Activated CD4-positive, alpha-beta T cell treated with anti-CD3 and anti-CD28 coated beads for 24 hours (primary cell): ENCODE measurements at regions not wholly inside any gene's neighbourhood (a gene's known extent, or its start where the extent isn't known, plus 50 kb on each side); places are given as distances from the start of the nearest gene placed in this dataset.

Experiments
- DNase-seq, 2 donors: peaks; one replicate each; pipeline ENCODE4 v3.0.0-alpha.2; 2020; ENCODE audit warnings: low read depth in 2 of 2

GRCh38 chr13:40384976-40385857 lies 281.2 kb downstream of the FOXO1 start:
- DNase-seq, result no peak

GRCh38 chr13:40385858-40386180 lies 280.6 kb downstream of the FOXO1 start:
- DNase-seq, result no peak

DNA sequence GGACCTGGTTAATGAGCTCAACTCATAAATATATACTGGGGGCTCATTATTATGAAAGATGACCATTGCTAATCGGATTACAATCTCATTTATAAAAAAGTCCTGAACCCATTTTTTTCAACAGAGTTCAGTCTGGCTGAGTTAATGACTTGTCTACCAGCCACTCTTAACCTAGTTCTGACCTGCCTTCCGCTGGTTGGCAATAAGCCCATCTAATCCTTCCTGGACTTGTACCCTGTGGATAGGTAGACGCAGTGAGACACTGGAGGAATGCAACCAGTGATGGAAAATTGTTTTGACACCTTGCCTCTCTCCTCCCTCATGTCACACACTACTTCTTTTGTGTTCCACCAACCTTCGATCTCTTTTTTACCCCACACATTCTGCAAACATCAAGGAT lies 279.9 kb downstream of the FOXO1 start:
- no peak for DNase-seq

GRCh38 chr13:40387775-40388174 lies 278.7 kb downstream of the FOXO1 start:
- no peak for DNase-seq

GRCh38 chr13:40388617-40389016 lies 277.8 kb downstream of the FOXO1 start:
- peak; percentile 55 to 60 for DNase-seq

DNA sequence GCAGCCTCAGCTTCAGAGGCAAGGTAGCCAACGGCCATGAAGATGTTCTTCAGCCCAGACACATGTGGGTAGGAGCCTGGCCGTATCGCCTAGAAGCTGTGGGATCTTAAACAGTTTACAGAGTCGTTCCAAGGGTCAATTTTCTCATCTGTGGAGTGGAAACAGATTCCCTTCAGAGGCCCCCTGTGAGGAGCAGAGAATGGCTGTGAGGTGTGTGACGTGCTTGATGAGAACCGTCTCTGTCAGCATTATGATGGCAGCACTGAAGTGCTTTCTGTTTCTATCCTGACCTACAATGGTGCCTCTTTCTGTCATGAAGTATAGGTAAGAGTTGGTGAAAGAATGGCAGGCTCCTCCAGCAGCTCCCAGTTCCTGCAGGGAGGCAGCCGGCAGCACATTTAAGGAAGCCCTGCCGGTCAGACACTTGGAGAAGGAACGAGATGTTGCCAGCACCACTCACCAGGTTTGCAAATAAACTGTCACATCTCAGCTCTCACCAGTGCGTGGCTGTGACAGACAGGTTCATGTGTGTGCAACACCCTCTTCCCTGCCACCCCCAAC lies 277.3 kb downstream of the FOXO1 start:
- DNase-seq, result peak; percentile 10 to 33

DNA sequence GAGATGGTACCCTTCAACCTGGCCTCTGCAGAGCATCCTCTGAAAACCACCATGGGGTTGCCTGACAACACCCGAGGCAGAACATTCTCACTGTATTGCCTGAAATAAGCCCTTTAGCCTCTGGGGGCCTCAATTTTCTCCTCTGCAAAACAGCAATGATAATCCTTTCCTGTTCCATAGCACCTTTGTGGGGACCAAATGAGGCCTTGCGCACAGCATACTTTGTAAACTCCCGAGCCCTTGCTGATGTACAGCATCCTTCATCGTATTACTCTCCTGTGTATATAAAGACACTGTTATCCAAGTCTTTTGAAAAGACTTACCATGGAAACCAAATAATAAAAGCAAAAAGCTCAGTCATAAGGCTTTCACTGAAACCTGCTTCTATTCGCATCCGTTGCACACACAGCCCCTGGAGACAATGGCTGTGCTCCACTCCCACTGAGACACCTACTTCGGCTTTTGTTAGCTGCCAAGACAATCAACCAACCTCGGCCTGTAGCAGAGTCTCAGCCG lies 276.0 kb downstream of the FOXO1 start:
- no peak for DNase-seq

- no peak for DNase-seq
Observed at GRCh38 chr13:40391788-40392187, 274.7 kb downstream of the FOXO1 start.

- no peak for DNase-seq
Observed at GRCh38 chr13:40394304-40394985, 272.0 kb downstream of the FOXO1 start.

- DNase-seq, result no peak
Observed at GRCh38 chr13:40398065-40398464, 268.4 kb downstream of the FOXO1 start.

GRCh38 chr13:40399756-40400155 lies 266.7 kb downstream of the FOXO1 start:
- DNase-seq, result no peak

DNA sequence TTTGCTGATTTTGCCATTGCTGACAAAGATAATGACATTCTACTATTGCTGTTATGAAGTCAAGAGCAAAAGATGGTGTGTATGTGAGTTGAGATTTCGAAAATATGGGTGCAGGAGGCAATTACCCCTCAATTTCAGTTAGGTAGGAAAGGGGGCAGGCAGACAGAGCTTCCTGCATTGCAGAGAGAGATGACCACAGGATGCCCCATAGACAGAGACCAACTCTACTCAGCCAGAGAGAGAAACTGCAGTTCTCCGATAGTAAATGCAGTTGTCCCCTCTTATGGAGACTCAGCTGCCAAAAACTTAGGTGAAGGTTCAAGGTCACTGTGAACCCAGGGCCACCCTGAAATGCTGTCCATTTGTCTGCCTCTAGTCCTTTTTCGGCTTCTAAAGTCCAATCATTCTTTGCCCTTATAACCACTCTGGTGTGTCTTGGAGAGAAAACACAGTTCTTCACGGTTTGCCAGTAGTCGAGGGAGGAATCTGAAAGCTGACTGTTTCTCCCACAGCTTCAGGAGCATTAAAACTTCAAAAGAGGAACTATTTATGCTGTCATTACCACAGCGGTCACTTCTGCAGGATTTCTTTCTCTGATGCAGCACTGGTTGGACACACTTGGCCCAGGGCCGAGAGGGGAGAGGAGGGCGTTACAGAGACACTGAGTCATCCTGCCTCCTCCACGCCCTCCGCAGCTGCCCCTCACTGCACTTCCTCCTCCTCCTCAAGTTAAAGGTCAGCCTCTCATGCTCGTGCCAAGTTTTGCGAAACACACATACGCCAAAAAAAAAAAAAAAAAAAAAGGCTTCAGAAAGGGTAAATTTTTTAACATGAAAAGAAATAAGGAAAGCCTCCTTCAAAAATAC lies 264.3 kb downstream of the FOXO1 start:
- DNase-seq, result peak in 1 of 2 donors; percentile 37

DNA sequence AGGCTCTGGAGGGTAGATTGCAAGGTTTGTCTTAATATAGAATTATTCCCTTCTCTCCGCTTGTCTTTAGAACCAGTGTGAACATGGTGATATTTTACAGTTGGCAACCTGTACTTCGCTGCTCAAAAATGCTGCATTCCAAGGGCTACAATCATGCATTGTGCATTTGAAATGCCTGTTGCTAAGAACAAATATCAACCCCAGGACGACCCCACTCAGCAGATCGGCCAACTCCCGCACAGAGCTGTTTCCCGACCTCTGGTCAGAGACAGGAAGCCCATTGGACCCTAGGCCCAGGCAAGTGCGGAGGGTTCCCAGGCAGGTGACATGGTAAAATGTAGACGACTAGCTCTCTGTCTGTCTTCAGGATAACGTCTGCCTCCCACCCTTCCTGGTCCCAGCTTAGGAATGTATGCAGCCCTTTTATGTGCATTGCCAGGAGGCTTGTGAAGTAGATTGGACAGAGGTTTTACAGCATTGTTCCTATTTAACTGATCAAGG lies 263.5 kb downstream of the FOXO1 start:
- no peak for DNase-seq

DNA sequence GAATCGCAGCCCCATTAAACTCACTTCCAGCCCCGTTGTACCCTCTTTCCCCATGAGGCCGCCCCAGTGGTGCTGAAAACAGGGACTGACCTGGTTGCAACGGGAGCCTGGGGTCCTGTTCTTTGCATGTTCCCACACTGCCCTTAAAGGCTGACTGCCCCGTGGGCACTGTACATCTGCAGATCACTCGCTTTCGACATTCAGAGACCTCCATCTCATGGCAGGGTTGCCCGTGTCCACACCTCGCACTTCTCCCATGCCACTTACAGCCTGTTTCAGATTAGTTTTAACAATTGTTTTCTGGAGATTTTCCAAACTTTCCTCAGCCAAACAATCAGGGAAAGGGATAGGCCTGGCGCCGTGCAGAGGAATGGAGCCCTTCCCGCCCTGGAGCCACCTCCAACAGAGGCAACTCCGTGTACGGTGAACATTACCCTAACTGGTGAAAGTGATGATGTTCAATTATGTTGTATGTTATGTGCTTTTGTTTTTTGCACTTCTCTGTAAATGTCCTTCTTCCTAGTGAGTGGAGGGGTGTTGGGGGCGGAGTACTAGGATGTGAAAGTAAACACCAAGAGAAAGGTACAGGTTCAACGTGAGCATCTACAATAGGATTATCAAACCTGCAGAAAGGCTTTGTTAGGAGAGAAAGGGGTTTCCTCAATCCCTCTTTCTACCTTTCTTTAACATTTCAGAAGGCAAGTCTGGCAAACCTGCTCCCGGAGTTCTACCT lies 262.8 kb downstream of the FOXO1 start:
- no peak for DNase-seq

GRCh38 chr13:40404407-40404806 lies 262.0 kb downstream of the FOXO1 start:
- DNase-seq, result no peak

GRCh38 chr13:40404967-40405716 lies 261.3 kb downstream of the FOXO1 start:
- no peak for DNase-seq

DNA sequence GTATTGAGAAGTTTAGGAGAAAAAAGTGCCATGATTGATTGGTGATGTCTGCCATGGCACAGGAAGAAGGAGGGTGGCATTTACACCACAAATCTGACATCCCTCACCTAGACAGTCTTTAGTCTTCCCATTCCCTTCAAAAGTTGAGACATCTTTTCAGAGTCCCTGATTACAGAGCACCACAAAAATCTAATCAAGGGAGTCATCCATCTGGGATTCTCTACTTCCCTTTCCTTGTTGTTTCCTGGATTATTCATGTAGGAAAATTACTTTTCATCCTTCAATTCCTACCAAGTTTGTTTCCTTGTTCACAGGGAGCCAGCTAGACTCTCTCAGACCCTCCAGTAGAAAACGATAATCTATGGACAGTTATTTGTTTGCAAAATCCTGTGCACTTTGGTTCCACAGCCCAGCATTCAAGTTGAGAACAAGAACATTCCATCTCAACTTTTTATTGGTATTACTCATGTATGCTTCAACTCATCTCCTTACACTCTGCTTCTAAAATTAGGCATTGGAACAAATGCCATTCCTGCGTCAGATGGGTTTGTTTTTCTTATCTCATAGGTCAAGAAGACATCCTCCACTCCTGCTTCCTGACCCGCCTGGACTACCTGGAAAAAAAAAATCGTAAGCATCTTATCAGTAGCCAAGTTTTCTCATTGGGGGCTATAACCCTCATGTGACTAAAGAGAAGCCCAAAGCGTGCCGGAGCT lies 259.9 kb downstream of the FOXO1 start:
- no peak for DNase-seq

DNA sequence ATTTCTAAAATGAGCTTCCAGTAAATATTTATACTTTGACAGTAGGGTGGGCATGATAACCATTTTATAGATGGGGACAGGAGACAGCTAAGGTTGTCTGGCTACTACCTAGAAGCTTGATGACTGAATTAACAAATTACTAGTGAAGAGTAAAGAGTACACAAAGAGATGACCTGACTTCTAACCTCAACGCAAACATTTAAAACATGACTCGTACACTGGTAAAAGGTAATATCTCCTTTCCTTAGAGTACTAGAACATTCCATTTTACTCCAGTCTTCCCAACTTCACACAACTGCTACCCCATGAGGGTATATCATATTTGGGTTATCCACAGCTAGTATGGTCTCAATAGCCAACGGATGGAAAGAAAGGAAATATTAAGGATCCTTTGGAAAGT lies 258.9 kb downstream of the FOXO1 start:
- no peak for DNase-seq

DNA sequence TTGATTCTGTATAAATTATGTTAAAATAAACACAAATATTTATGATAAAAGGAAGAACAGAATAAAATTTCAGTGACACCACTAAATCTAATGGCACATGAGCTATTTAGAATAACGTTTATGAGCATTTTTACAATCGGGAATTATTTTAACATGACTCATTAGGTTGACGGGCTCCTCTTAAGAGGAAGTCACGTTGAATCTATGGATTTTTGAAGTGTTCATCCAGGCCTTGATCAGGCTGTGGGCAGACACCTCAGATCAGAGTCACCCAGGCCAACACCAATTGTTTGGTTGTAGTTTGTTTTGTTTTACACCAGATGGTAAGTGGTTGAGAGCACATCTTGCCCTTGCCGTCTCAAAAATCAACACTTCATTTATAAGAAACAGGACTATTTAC lies 257.8 kb downstream of the FOXO1 start:
- no peak for DNase-seq

DNA sequence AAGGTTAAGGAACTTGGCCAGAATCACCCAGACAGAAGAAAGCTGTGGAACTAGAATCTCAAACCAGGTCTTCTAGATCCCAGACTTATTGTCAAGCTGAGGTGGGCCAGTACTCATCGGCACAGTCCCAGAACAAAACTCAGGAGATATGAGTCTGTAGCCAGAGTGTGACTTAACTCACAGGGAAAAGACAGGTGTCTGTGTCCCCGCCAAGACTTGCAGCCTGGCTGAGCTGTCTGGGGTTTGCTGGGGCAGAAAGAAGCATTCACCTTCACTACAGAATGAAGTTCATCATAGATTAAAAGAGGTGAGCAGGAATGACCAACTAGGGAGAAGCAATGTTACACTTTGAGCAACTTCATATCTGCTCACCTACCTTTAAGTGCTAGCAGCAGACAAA lies 257.2 kb downstream of the FOXO1 start:
- DNase-seq, result no peak
